B cell (primary cell): ENCODE measurements at regions not wholly inside any gene's neighbourhood (a gene's known extent, or its start where the extent isn't known, plus 50 kb on each side); places are given as distances from the start of the nearest gene placed in this dataset.

Experiments
- EZH2 ChIP-seq: IDR thresholded peaks from 2 replicates; pipeline ENCODE4 v1.6.1; 2012; ENCODE audit warnings: borderline replicate concordance, low read depth, mild to moderate bottlenecking, moderate library complexity, low read length; ENCODE audit not compliant: insufficient read depth, poor library complexity, severe bottlenecking
- TF ChIP-seq, protein P1 (sequence below): fragments of 200-600 bp; IDR thresholded peaks from one replicate; pipeline ENCODE4 v1.8.0; 2022; ENCODE audit warnings: antibody characterized with exemption, mild to moderate bottlenecking

DNA sequence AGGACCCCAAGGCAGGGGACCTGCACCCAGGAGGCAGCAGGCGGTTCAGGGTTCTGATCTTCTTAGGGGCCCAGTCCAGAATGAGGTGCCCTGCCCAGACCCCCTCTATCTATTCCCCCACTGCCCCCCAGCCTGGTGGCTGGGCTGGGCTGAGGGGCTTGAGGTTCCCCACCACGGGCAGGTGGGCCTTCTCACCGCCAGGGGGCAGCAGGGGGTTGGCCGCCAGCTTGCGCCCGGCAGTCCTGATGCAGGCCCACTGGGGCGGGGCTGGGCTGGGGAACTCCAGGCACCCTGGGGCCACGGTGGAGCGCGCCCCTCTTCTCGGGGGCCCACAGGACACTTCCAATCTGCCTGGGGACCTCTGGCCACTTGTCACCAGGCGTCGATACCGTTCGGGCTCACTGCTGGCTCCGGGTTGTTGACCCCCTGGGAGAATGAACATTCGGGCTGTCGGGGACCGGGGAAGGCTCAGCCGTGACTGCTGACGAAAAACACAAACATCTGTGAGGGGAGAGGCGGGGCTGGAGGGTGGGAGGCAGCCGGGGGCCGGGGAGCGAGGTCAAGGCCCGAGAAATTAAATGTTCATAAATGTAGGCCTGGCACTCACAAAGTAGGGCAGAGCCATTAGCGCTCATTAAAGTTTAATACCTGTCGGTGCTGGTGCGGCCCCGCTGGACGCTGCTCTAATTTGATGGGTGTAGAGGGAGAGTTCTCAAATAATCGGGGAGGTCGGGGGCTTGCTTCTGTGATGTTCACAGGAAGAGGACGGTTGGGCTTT is 219.3 kb upstream of the GSE1 start:
- TF ChIP-seq EZH2, result no peak
- TF ChIP-seq, protein P1, sequence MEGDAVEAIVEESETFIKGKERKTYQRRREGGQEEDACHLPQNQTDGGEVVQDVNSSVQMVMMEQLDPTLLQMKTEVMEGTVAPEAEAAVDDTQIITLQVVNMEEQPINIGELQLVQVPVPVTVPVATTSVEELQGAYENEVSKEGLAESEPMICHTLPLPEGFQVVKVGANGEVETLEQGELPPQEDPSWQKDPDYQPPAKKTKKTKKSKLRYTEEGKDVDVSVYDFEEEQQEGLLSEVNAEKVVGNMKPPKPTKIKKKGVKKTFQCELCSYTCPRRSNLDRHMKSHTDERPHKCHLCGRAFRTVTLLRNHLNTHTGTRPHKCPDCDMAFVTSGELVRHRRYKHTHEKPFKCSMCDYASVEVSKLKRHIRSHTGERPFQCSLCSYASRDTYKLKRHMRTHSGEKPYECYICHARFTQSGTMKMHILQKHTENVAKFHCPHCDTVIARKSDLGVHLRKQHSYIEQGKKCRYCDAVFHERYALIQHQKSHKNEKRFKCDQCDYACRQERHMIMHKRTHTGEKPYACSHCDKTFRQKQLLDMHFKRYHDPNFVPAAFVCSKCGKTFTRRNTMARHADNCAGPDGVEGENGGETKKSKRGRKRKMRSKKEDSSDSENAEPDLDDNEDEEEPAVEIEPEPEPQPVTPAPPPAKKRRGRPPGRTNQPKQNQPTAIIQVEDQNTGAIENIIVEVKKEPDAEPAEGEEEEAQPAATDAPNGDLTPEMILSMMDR, result peak; percentile 87
